SK-N-SH treated with all-trans-retinoic acid at 6 μM for 48 hours (cell line): ENCODE measurements at regions not wholly inside any gene's neighbourhood (a gene's known extent, or its start where the extent isn't known, plus 50 kb on each side); places are given as distances from the start of the nearest gene placed in this dataset.

Experiments
- GLIS3 ChIP-seq: fragments of 250-450 bp; sonication (Bioruptor Pico); IDR thresholded peaks from 2 replicates; pipeline ENCODE4 v1.5.0; 2020; ENCODE audit warnings: mild to moderate bottlenecking, moderate library complexity
- POU6F1 ChIP-seq: fragments of 250-450 bp; sonication (Bioruptor Pico); IDR thresholded peaks from 2 replicates; pipeline ENCODE4 v1.8.0; 2021; ENCODE audit warnings: low read depth, mild to moderate bottlenecking, moderate library complexity, borderline replicate concordance
- ZFP3 ChIP-seq: fragments of 250-450 bp; sonication (Bioruptor Pico); IDR thresholded peaks from 2 replicates; pipeline ENCODE4 v1.5.0; 2020; ENCODE audit warnings: mild to moderate bottlenecking, moderate library complexity

- TF ChIP-seq POU6F1 (CRISPR knock-in tag) (no peak), GLIS3 (CRISPR knock-in tag) (no peak), ZFP3 (CRISPR knock-in tag) (no peak)
Measured at GRCh38 chr9:12625844-12626243, 67.3 kb upstream of the TYRP1 start.
